GM12878 (cell line): ENCODE measurements at regions not wholly inside any gene's neighbourhood (a gene's known extent, or its start where the extent isn't known, plus 50 kb on each side); places are given as distances from the start of the nearest gene placed in this dataset.

Experiments
- CEBPB ChIP-seq, 2 experiments: fragments of 150-350 bp in 1 of 2; IDR thresholded peaks; 2 replicates each; pipeline ENCODE4 v1.6.1; 2012 to 2014; ENCODE audit warnings: low read depth in 2 of 2, low read length in 2 of 2, borderline replicate concordance in 1 of 2, inconsistent platforms in 1 of 2
- CTCF ChIP-seq, 3 experiments: IDR thresholded peaks in 2 of 3; conservative IDR thresholded peaks in 1 of 3; 2 replicates each; pipeline ENCODE4 v1.5.1; 2011; ENCODE audit warnings: low read depth in 3 of 3, low read length in 3 of 3, mild to moderate bottlenecking in 3 of 3, control low read depth in 2 of 3, moderate library complexity in 2 of 3, inconsistent platforms in 1 of 3, mixed read lengths in 1 of 3; ENCODE audit not compliant: control insufficient read depth in 2 of 3, insufficient read depth in 1 of 3; ENCODE audit errors: extremely low read depth in 1 of 3
- POLR2AphosphoS5 ChIP-seq: IDR thresholded peaks from 2 replicates; pipeline ENCODE4 v1.6.1; 2011; ENCODE audit warnings: mild to moderate bottlenecking, low read length, inconsistent platforms

GRCh38 chr1:114269539-114269938, 115.9 kb upstream of the SYT6 start:
- TF ChIP-seq CEBPB (IDR thresholded peaks at IDR 0.05; ENCODE audit: borderline replicate concordance in 1 of 2, low read depth in 2 of 2, low read length in 2 of 2) (no peak), CTCF (IDR thresholded peaks at IDR 0.05 in 2 of 3, conservative IDR thresholded peaks at IDR 0.05 in 1 of 3; ENCODE audit: control insufficient read depth in 2 of 3, extremely low read depth in 1 of 3, insufficient read depth in 1 of 3, low read depth in 3 of 3, low read length in 3 of 3) (no peak), POLR2AphosphoS5 (no peak)
